Suprapubic skin (tissue), 3 donors: ENCODE measurements at regions not wholly inside any gene's neighbourhood (a gene's known extent, or its start where the extent isn't known, plus 50 kb on each side); places are given as distances from the start of the nearest gene placed in this dataset.

Experiments used
- CTCF ChIP-seq, 2 donors: fragments of 200-600 bp in 1 of 2; fragments of 450-650 bp in 1 of 2; sonication (generic) in 1 of 2; IDR thresholded peaks; one replicate each; pipeline ENCODE4 v1.5.1; 2016 to 2019; ENCODE audit warnings: antibody characterized with exemption in 2 of 2, mild to moderate bottlenecking in 1 of 2, moderate library complexity in 1 of 2
- EP300 ChIP-seq: sonication (generic); formaldehyde crosslinking; IDR thresholded peaks from one replicate; pipeline ENCODE4 v1.6.1; 2017; ENCODE audit warnings: antibody characterized with exemption
- POLR2A ChIP-seq, 2 donors: fragments of 450-650 bp; IDR thresholded peaks; one replicate each; pipeline ENCODE4 v1.6.1; 2017; ENCODE audit warnings: antibody characterized with exemption in 2 of 2, mild to moderate bottlenecking in 2 of 2, moderate library complexity in 2 of 2

GRCh38 chr11:36724742-36725385 lies 126.8 kb upstream of the RAG2 start:
- no peak for TF ChIP-seq CTCF (IDR thresholded peaks at IDR 0.05)
- no peak for TF ChIP-seq POLR2A (IDR thresholded peaks at IDR 0.05)
- no peak for TF ChIP-seq EP300
